ENCODE measurements at regions not wholly inside any gene's neighbourhood (a gene's known extent, or its start where the extent isn't known, plus 50 kb on each side); places are given as distances from the start of the nearest gene placed in this dataset.

DNA sequence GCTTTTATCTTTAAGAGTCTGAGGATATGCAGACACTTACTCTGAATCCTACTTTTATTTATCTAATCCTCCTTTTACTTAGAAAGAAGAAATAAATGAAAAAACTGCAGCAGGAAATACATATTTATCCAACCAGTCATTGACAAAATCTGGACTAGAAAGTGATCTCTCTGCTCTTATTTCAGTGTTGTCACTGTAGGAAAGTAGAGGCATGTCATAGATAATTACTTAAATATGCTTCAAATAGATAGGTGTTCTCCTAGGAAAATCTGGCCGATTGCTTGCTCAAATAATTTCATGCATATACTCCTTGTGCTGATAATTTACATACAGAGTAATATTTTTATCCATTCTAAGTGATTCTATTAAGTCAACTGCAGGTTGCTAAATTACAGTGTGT is 2001.9 kb upstream of the C9orf72 start:
- intact Hi-C loops (cut with micrococcal nuclease): no loop called here
- no peak for DNase-seq
- H3K27ac ChIP-seq (ENCODE audit: low read depth, low read length): no peak overlapping the region
- no peak for ATAC-seq
- CTCF ChIA-PET: no interaction called here
- H3K4me1 ChIP-seq (ENCODE audit: control insufficient read depth in 2 of 2, insufficient read depth in 2 of 2, low read length in 2 of 2): no peaks in the 10 kb centered on the region
- no peaks in the 10 kb centered on the region for H3K27me3 Mint-ChIP-seq
- no peaks in the 10 kb centered on the region for H3K9me3 ChIP-seq (ENCODE audit: control insufficient read depth in 2 of 3, low read length in 3 of 3)
- no peaks in the 10 kb centered on the region for H3K4me1 Mint-ChIP-seq
- H3K27ac Mint-ChIP-seq: no peak overlapping the region
- POLR2A ChIA-PET: no interaction called here
- H3K27me3 ChIP-seq (ENCODE audit: control insufficient read depth in 2 of 2, insufficient read depth in 2 of 2, low read length in 2 of 2): no peaks in the 10 kb centered on the region
- no peaks in the 10 kb centered on the region for H3K36me3 Mint-ChIP-seq
- H3K4me3 Mint-ChIP-seq: no peak overlapping the region
- H3K4me3 ChIP-seq (ENCODE audit: low read length): no peak overlapping the region
- H3K9me3 Mint-ChIP-seq: peaks cover 0 to 30% (median 2%) of the 10 kb centered on the region in 11 donors
- H3K36me3 ChIP-seq (ENCODE audit: control insufficient read depth in 2 of 3, insufficient read depth in 3 of 3, low read length in 3 of 3): no peaks in the 10 kb centered on the region

DNA sequence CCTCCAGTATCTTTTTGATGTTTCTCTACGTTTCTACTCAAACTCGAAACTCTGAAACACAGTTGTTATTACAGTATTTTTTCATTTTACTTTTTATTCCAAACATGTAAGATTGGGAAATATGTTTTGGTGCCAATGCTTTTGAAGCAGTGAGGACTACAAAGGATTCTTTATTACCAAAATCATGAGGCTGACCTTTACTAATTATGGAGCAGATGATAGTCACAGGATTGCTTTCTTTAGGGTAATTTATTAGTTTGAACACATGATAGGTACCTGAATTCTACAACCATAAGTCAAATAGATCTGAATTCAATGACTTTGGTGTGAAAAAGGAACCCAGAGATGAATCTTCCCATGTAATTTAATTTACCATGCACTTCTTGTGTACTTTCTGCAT is 2015.1 kb upstream of the C9orf72 start:
- CTCF ChIA-PET: no interaction called here
- intact Hi-C loops (cut with micrococcal nuclease): no loop called here
- Histone ChIP-seq H3K9me3 (ENCODE audit: control insufficient read depth in 2 of 3, low read length in 3 of 3) (no peaks in the 10 kb centered on the region), H3K4me1 (ENCODE audit: control insufficient read depth in 2 of 2, insufficient read depth in 2 of 2, low read length in 2 of 2) (no peaks in the 10 kb centered on the region), H3K27me3 (ENCODE audit: control insufficient read depth in 2 of 2, insufficient read depth in 2 of 2, low read length in 2 of 2) (no peaks in the 10 kb centered on the region), H3K36me3 (ENCODE audit: control insufficient read depth in 2 of 3, insufficient read depth in 3 of 3, low read length in 3 of 3) (no peaks in the 10 kb centered on the region), H3K4me3 (ENCODE audit: low read length) (no peak overlapping the region), H3K27ac (ENCODE audit: low read depth, low read length) (no peak overlapping the region)
- Mint-ChIP-seq H3K27me3 (no peaks in the 10 kb centered on the region), H3K36me3 (no peaks in the 10 kb centered on the region), H3K27ac (no peak overlapping the region), H3K9me3 (peaks cover 0 to 28% (median 5%) of the 10 kb centered on the region in 11 donors), H3K4me1 (no peaks in the 10 kb centered on the region), H3K4me3 (no peak overlapping the region)
- POLR2A ChIA-PET: no interaction called here
- no peak for ATAC-seq
- DNase-seq: no peak

DNA sequence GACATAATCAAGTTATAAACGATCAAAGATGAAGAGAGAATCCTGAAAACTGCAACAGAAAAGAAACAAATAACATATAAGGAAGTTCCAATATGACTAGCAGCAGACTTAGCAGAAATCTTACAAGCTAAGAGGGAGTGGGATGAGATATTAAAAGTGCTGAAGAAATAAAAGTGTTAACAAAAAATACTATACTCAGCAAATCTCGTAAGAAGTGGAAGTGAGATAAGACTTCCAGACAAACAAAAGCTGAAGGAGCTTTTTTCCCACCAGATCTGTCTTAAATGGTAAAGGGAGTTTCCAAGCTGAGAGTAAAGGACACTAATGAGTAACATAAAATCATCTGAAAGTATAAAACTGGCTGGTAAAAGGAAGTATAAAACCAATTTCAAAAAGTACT is 2036.0 kb upstream of the C9orf72 start:
- Mint-ChIP-seq H3K9me3 (peaks cover 0 to 11% (median 3%) of the 10 kb centered on the region in 11 donors), H3K27me3 (no peaks in the 10 kb centered on the region), H3K27ac (no peak overlapping the region), H3K4me1 (no peaks in the 10 kb centered on the region), H3K36me3 (no peaks in the 10 kb centered on the region), H3K4me3 (no peak overlapping the region)
- Histone ChIP-seq H3K9me3 (ENCODE audit: control insufficient read depth in 2 of 3, low read length in 3 of 3) (no peaks in the 10 kb centered on the region), H3K27me3 (ENCODE audit: control insufficient read depth in 2 of 2, insufficient read depth in 2 of 2, low read length in 2 of 2) (no peaks in the 10 kb centered on the region), H3K4me1 (ENCODE audit: control insufficient read depth in 2 of 2, insufficient read depth in 2 of 2, low read length in 2 of 2) (no peaks in the 10 kb centered on the region), H3K27ac (ENCODE audit: low read depth, low read length) (no peak overlapping the region), H3K36me3 (ENCODE audit: control insufficient read depth in 2 of 3, insufficient read depth in 3 of 3, low read length in 3 of 3) (no peaks in the 10 kb centered on the region), H3K4me3 (ENCODE audit: low read length) (no peak overlapping the region)
- ATAC-seq (no peak), DNase-seq (no peak)
- CTCF ChIA-PET: no interaction called here
- intact Hi-C loops (cut with micrococcal nuclease): no loop called here
- POLR2A ChIA-PET: no interaction called here

DNA sequence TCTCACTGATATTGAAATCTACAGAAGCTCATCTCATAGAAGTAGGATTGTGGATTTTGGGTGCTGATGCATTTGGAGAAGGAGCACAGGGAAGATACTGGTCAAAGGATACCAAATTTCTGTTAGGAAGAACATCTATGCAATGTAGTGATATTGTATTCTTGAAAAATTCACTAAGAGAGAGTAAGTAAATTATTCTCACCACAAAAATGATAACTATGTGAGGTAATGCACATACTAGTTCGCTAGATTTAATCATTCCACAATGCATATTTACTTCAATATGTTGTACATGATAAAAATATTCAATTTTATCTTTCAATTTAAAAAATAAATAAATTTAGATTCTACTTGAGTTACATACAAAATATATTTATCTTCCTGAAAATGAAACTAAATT is 2040.5 kb upstream of the C9orf72 start:
- DNase-seq: no peak
- Histone ChIP-seq H3K9me3 (ENCODE audit: control insufficient read depth in 2 of 3, low read length in 3 of 3) (no peaks in the 10 kb centered on the region), H3K4me3 (ENCODE audit: low read length) (no peak overlapping the region), H3K27me3 (ENCODE audit: control insufficient read depth in 2 of 2, insufficient read depth in 2 of 2, low read length in 2 of 2) (no peaks in the 10 kb centered on the region), H3K36me3 (ENCODE audit: control insufficient read depth in 2 of 3, insufficient read depth in 3 of 3, low read length in 3 of 3) (no peaks in the 10 kb centered on the region), H3K4me1 (ENCODE audit: control insufficient read depth in 2 of 2, insufficient read depth in 2 of 2, low read length in 2 of 2) (no peaks in the 10 kb centered on the region), H3K27ac (ENCODE audit: low read depth, low read length) (no peak overlapping the region)
- Mint-ChIP-seq H3K36me3 (no peaks in the 10 kb centered on the region), H3K27ac (no peak overlapping the region), H3K9me3 (peaks cover 0 to 6% (median 2%) of the 10 kb centered on the region in 11 donors), H3K4me1 (no peaks in the 10 kb centered on the region), H3K4me3 (no peak overlapping the region), H3K27me3 (no peaks in the 10 kb centered on the region)
- POLR2A ChIA-PET: no interaction called here
- CTCF ChIA-PET: no interaction called here
- intact Hi-C loops (cut with micrococcal nuclease): no loop called here
- ATAC-seq: no peak

DNA sequence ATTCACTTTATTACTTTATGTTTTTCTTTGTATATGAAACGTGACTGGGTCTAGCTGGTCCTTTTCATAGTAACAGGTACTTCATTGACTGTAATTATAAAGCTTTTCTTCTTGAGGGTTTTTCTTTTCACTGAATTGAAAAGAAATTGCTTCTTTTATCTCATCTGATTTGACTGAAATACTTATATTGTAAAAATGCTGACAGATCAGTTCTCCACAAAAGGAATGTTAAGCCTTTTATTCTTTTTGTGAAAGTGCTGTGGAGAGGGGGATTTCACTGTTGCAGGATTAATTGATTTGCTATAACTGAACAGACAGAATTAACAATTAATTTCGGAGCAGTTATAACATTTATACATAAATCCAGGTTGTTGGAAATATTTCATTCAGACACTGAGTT is 2043.6 kb upstream of the C9orf72 start:
- no peak overlapping the region for H3K4me3 Mint-ChIP-seq
- peaks cover 0 to 10% (median 2%) of the 10 kb centered on the region in 11 donors for H3K9me3 Mint-ChIP-seq
- no peaks in the 10 kb centered on the region for H3K9me3 ChIP-seq (ENCODE audit: control insufficient read depth in 2 of 3, low read length in 3 of 3)
- no peaks in the 10 kb centered on the region for H3K36me3 Mint-ChIP-seq
- POLR2A ChIA-PET: no interaction called here
- no peaks in the 10 kb centered on the region for H3K4me1 Mint-ChIP-seq
- H3K27ac Mint-ChIP-seq: no peak overlapping the region
- no peaks in the 10 kb centered on the region for H3K36me3 ChIP-seq (ENCODE audit: control insufficient read depth in 2 of 3, insufficient read depth in 3 of 3, low read length in 3 of 3)
- ATAC-seq: no peak
- intact Hi-C loops (cut with micrococcal nuclease): no loop called here
- CTCF ChIA-PET: no interaction called here
- no peaks in the 10 kb centered on the region for H3K4me1 ChIP-seq (ENCODE audit: control insufficient read depth in 2 of 2, insufficient read depth in 2 of 2, low read length in 2 of 2)
- no peaks in the 10 kb centered on the region for H3K27me3 Mint-ChIP-seq
- H3K4me3 ChIP-seq (ENCODE audit: low read length): no peak overlapping the region
- no peaks in the 10 kb centered on the region for H3K27me3 ChIP-seq (ENCODE audit: control insufficient read depth in 2 of 2, insufficient read depth in 2 of 2, low read length in 2 of 2)
- H3K27ac ChIP-seq (ENCODE audit: low read depth, low read length): no peak overlapping the region
- no peak for DNase-seq

DNA sequence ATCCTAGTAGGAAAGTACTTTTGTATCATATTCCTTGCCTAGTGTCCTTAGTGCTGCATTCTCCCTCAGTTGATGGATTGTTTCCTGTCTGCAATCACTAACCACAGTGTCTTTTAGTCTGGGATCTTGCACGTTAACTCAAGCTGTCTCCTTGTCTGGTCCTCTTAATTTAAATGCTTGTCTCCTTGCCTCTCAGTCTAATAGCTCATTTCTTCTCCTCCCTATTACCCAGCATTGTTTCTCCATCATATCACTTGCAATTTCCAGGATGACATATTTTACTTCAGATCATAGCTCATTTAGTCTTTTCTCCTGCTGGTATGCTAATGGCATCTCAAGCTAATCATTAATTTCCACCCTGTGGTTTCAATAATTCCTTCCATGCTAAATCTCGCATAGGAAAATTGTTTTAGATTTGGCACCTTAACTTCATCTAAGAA is 2052.0 kb upstream of the C9orf72 start:
- Mint-ChIP-seq H3K27me3 (no peaks in the 10 kb centered on the region), H3K36me3 (no peaks in the 10 kb centered on the region), H3K4me1 (no peaks in the 10 kb centered on the region), H3K4me3 (no peak overlapping the region), H3K27ac (no peak overlapping the region), H3K9me3 (peaks cover 0 to 14% (median 4%) of the 10 kb centered on the region in 11 donors)
- DNase-seq: no peak
- no peaks in the 10 kb centered on the region for H3K36me3 ChIP-seq (ENCODE audit: control insufficient read depth in 2 of 3, insufficient read depth in 3 of 3, low read length in 3 of 3)
- intact Hi-C loops (cut with micrococcal nuclease): no loop called here
- no peak for ATAC-seq
- ChIA-PET POLR2A (no interaction called here), CTCF (no interaction called here)
- H3K4me1 ChIP-seq (ENCODE audit: control insufficient read depth in 2 of 2, insufficient read depth in 2 of 2, low read length in 2 of 2): no peaks in the 10 kb centered on the region
- no peaks in the 10 kb centered on the region for H3K9me3 ChIP-seq (ENCODE audit: control insufficient read depth in 2 of 3, low read length in 3 of 3)
- no peak overlapping the region for H3K27ac ChIP-seq (ENCODE audit: low read depth, low read length)
- no peaks in the 10 kb centered on the region for H3K27me3 ChIP-seq (ENCODE audit: control insufficient read depth in 2 of 2, insufficient read depth in 2 of 2, low read length in 2 of 2)
- H3K4me3 ChIP-seq (ENCODE audit: low read length): no peak overlapping the region

DNA sequence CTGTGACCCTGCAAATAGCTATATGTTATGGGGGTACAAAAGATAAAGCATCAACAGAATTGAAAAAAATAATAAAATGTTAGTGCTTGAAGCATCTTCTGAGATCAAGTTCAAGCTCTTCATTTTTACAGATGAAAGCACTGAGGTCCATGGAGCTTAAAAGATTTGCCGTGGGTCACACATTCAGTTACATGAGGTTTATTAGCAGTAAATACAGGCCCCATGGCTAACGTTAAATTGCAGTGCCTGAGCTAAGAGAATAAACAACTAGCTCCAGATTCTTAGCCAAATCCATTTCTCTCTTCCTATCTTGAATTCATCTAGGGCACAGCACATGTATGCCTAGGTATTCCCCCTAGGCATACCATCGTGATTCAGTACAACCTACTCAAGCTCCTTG is 2052.7 kb upstream of the C9orf72 start:
- Histone ChIP-seq H3K27ac (ENCODE audit: low read depth, low read length) (no peak overlapping the region), H3K27me3 (ENCODE audit: control insufficient read depth in 2 of 2, insufficient read depth in 2 of 2, low read length in 2 of 2) (no peaks in the 10 kb centered on the region), H3K9me3 (ENCODE audit: control insufficient read depth in 2 of 3, low read length in 3 of 3) (no peaks in the 10 kb centered on the region), H3K4me3 (ENCODE audit: low read length) (no peak overlapping the region), H3K4me1 (ENCODE audit: control insufficient read depth in 2 of 2, insufficient read depth in 2 of 2, low read length in 2 of 2) (no peaks in the 10 kb centered on the region), H3K36me3 (ENCODE audit: control insufficient read depth in 2 of 3, insufficient read depth in 3 of 3, low read length in 3 of 3) (no peaks in the 10 kb centered on the region)
- DNase-seq: no peak
- ChIA-PET POLR2A (no interaction called here), CTCF (no interaction called here)
- no peak overlapping the region for H3K4me3 Mint-ChIP-seq
- H3K4me1 Mint-ChIP-seq: no peaks in the 10 kb centered on the region
- H3K27ac Mint-ChIP-seq: no peak overlapping the region
- no peaks in the 10 kb centered on the region for H3K36me3 Mint-ChIP-seq
- intact Hi-C loops (cut with micrococcal nuclease): no loop called here
- no peak for ATAC-seq
- H3K27me3 Mint-ChIP-seq: no peaks in the 10 kb centered on the region
- H3K9me3 Mint-ChIP-seq: peaks cover 0 to 10% (median 4%) of the 10 kb centered on the region in 11 donors
